DND-41 (cell line): ENCODE measurements at regions not wholly inside any gene's neighbourhood (a gene's known extent, or its start where the extent isn't known, plus 50 kb on each side); places are given as distances from the start of the nearest gene placed in this dataset.

ENCODE experiments used
- ATAC-seq: fragments of 200-7000 bp; cut with Tn5 transposase; 3 replicates; pipeline ENCODE4 v1.9.1; 2021; ENCODE audit warnings: low read depth; ENCODE audit not compliant: insufficient read depth
- DNase-seq: peaks from one replicate; pipeline ENCODE4 v3.0.0-alpha.2; 2020
- H2AFZ ChIP-seq: 2 replicates; pipeline ENCODE4 v1.6.0; 2012; ENCODE audit warnings: low read depth, low read length
- H3K27ac ChIP-seq: 2 replicates; pipeline ENCODE4 v1.5.1; 2012; ENCODE audit warnings: low read length, inconsistent platforms
- H3K27me3 ChIP-seq: fragments of 200-600 bp; sonication (generic); 2 replicates; pipeline ENCODE4 v1.6.0; 2012; ENCODE audit warnings: low read length, mild to moderate bottlenecking, inconsistent platforms; ENCODE audit not compliant: insufficient read depth, poor library complexity
- H3K36me3 ChIP-seq: 2 replicates; pipeline ENCODE4 v1.5.1; 2012; ENCODE audit warnings: low read length, inconsistent platforms; ENCODE audit not compliant: insufficient read depth
- H3K4me1 ChIP-seq: 2 replicates; pipeline ENCODE4 v1.5.1; 2012; ENCODE audit warnings: mild to moderate bottlenecking, low read length; ENCODE audit not compliant: insufficient read depth
- H3K4me2 ChIP-seq: 2 replicates; pipeline ENCODE4 v1.6.0; 2012; ENCODE audit warnings: mild to moderate bottlenecking, moderate library complexity, low read length, inconsistent platforms; ENCODE audit not compliant: insufficient read depth
- H3K4me3 ChIP-seq, 2 experiments: fragments of 200-600 bp in 1 of 2; shearing (Covaris generic) in 1 of 2; 2 replicates each; pipeline ENCODE4 v1.5.1; 2012 to 2016; ENCODE audit warnings: inconsistent platforms in 2 of 2, low read length in 2 of 2, mild to moderate bottlenecking in 2 of 2, low read depth in 1 of 2, moderate library complexity in 1 of 2
- H3K79me2 ChIP-seq: 2 replicates; pipeline ENCODE4 v1.6.0; 2012; ENCODE audit warnings: low read length, inconsistent platforms; ENCODE audit not compliant: insufficient read depth
- H3K9ac ChIP-seq: 2 replicates; pipeline ENCODE4 v1.6.0; 2012; ENCODE audit warnings: low read depth, mild to moderate bottlenecking, inconsistent platforms, low read length, moderate library complexity
- H3K9me3 ChIP-seq: 2 replicates; pipeline ENCODE4 v1.5.1; 2012; ENCODE audit warnings: low read length, moderate library complexity, mild to moderate bottlenecking, inconsistent platforms; ENCODE audit not compliant: insufficient read depth, severe bottlenecking
- H4K20me1 ChIP-seq: 2 replicates; pipeline ENCODE4 v1.6.0; 2012; ENCODE audit warnings: low read length; ENCODE audit not compliant: insufficient read depth
- CTCF ChIP-seq: IDR thresholded peaks from 2 replicates; pipeline ENCODE4 v1.5.1; 2012; ENCODE audit warnings: borderline replicate concordance, low read length, moderate library complexity, mild to moderate bottlenecking; ENCODE audit not compliant: poor library complexity, severe bottlenecking; ENCODE audit errors: extremely low read depth
- EZH2 ChIP-seq: IDR thresholded peaks from 3 replicates; pipeline ENCODE4 v1.6.1; 2012; ENCODE audit warnings: borderline replicate concordance, low read depth, mild to moderate bottlenecking, moderate library complexity, low read length, inconsistent platforms; ENCODE audit not compliant: severe bottlenecking

GRCh38 chr6:48184648-48185047 lies 73.7 kb upstream of the PTCHD4 start:
- ATAC-seq, result no peak
- no peaks in the 10 kb centered on the region for H3K27me3 ChIP-seq
- H3K4me2 ChIP-seq, result no peak overlapping the region
- no peak for DNase-seq
- H2AFZ ChIP-seq, result no peak overlapping the region
- no peak overlapping the region for H3K9ac ChIP-seq
- no peak overlapping the region for H3K27ac ChIP-seq
- H3K4me3 ChIP-seq, result no peak overlapping the region
- no peaks in the 10 kb centered on the region for H3K36me3 ChIP-seq
- no peaks in the 10 kb centered on the region for H3K9me3 ChIP-seq
- H3K4me1 ChIP-seq, result no peaks in the 10 kb centered on the region
- TF ChIP-seq CTCF, result no peak
- no peak for TF ChIP-seq EZH2
- no peaks in the 10 kb centered on the region for H3K79me2 ChIP-seq
- H4K20me1 ChIP-seq, result no peaks in the 10 kb centered on the region

- H3K9ac ChIP-seq, result no peak overlapping the region
- no peak overlapping the region for H3K27ac ChIP-seq
- no peaks in the 10 kb centered on the region for H4K20me1 ChIP-seq
- TF ChIP-seq CTCF (no peak), EZH2 (no peak)
- no peaks in the 10 kb centered on the region for H3K9me3 ChIP-seq
- H3K36me3 ChIP-seq, result no peaks in the 10 kb centered on the region
- H3K79me2 ChIP-seq, result no peaks in the 10 kb centered on the region
- H3K27me3 ChIP-seq, result no peaks in the 10 kb centered on the region
- DNase-seq, result no peak
- no peak for ATAC-seq
- no peak overlapping the region for H3K4me2 ChIP-seq
- no peak overlapping the region for H2AFZ ChIP-seq
- H3K4me3 ChIP-seq, result no peak overlapping the region
- no peaks in the 10 kb centered on the region for H3K4me1 ChIP-seq
These were observed 73.0 kb upstream of the PTCHD4 start for GRCh38 chr6:48183811-48184605.

- H3K4me3 ChIP-seq, result no peak overlapping the region
- no peaks in the 10 kb centered on the region for H3K9me3 ChIP-seq
- H3K9ac ChIP-seq, result no peak overlapping the region
- H3K4me1 ChIP-seq, result no peaks in the 10 kb centered on the region
- DNase-seq (no peak), ATAC-seq (no peak)
- no peak overlapping the region for H2AFZ ChIP-seq
- H4K20me1 ChIP-seq, result no peaks in the 10 kb centered on the region
- no peaks in the 10 kb centered on the region for H3K36me3 ChIP-seq
- H3K27me3 ChIP-seq, result no peaks in the 10 kb centered on the region
- TF ChIP-seq EZH2, result no peak
- TF ChIP-seq CTCF, result no peak
- no peak overlapping the region for H3K27ac ChIP-seq
- H3K4me2 ChIP-seq, result no peak overlapping the region
- no peaks in the 10 kb centered on the region for H3K79me2 ChIP-seq
These were observed 72.2 kb upstream of the PTCHD4 start for GRCh38 chr6:48183178-48183577.

- H3K79me2 ChIP-seq, result no peaks in the 10 kb centered on the region
- H3K27ac ChIP-seq, result no peak overlapping the region
- no peak overlapping the region for H3K4me2 ChIP-seq
- H3K4me3 ChIP-seq, result no peak overlapping the region
- H3K36me3 ChIP-seq, result no peaks in the 10 kb centered on the region
- ATAC-seq, result no peak
- H3K9ac ChIP-seq, result no peak overlapping the region
- no peak overlapping the region for H2AFZ ChIP-seq
- no peak for TF ChIP-seq EZH2
- no peak for TF ChIP-seq CTCF
- H3K27me3 ChIP-seq, result no peaks in the 10 kb centered on the region
- no peaks in the 10 kb centered on the region for H3K9me3 ChIP-seq
- no peaks in the 10 kb centered on the region for H4K20me1 ChIP-seq
- H3K4me1 ChIP-seq, result no peaks in the 10 kb centered on the region
- DNase-seq, result no peak
These were observed 67.7 kb upstream of the PTCHD4 start for GRCh38 chr6:48178700-48179099.
